SJCRH30 (cell line): ENCODE measurements at regions not wholly inside any gene's neighbourhood (a gene's known extent, or its start where the extent isn't known, plus 50 kb on each side); places are given as distances from the start of the nearest gene placed in this dataset.

ENCODE experiments used
- DNase-seq, 2 experiments: peaks; one replicate each; pipeline ENCODE4 v3.0.0-alpha.2; 2015 to 2020
- H3K27ac ChIP-seq: fragments of 250-450 bp; sonication (Bioruptor Pico); 2 replicates; pipeline ENCODE4 v1.5.1; 2020; ENCODE audit warnings: mild to moderate bottlenecking, moderate library complexity
- H3K27me3 ChIP-seq: fragments of 250-450 bp; sonication (Bioruptor Pico); 2 replicates; pipeline ENCODE4 v1.5.1; 2020; ENCODE audit warnings: mild to moderate bottlenecking, moderate library complexity
- H3K36me3 ChIP-seq: fragments of 250-450 bp; sonication (Bioruptor Pico); 2 replicates; pipeline ENCODE4 v1.5.1; 2020; ENCODE audit warnings: mild to moderate bottlenecking, moderate library complexity
- H3K4me1 ChIP-seq: fragments of 250-450 bp; sonication (Bioruptor Pico); 2 replicates; pipeline ENCODE4 v1.5.1; 2020; ENCODE audit warnings: mild to moderate bottlenecking, moderate library complexity
- H3K4me3 ChIP-seq: fragments of 250-450 bp; sonication (Bioruptor Pico); 2 replicates; pipeline ENCODE4 v1.5.1; 2020; ENCODE audit warnings: mild to moderate bottlenecking, moderate library complexity
- H3K9me3 ChIP-seq: fragments of 250-450 bp; sonication (Bioruptor Pico); replicated peaks from 2 replicates; pipeline ENCODE4 v1.5.1; 2020; ENCODE audit warnings: mild to moderate bottlenecking, moderate library complexity

- no peaks in the 10 kb centered on the region for H3K36me3 ChIP-seq
- no peaks in the 10 kb centered on the region for H3K9me3 ChIP-seq
- no peak overlapping the region for H3K27ac ChIP-seq
- no peaks in the 10 kb centered on the region for H3K4me1 ChIP-seq
- H3K4me3 ChIP-seq = no peak overlapping the region
- H3K27me3 ChIP-seq = 0 out of 2 replicates have a peak, but pooled peaks cover 4% of the 10 kb centered on the region
- DNase-seq = no peak
Measured at GRCh38 chr13:21934284-21934683, 263.4 kb downstream of the FGF9 start.

DNA sequence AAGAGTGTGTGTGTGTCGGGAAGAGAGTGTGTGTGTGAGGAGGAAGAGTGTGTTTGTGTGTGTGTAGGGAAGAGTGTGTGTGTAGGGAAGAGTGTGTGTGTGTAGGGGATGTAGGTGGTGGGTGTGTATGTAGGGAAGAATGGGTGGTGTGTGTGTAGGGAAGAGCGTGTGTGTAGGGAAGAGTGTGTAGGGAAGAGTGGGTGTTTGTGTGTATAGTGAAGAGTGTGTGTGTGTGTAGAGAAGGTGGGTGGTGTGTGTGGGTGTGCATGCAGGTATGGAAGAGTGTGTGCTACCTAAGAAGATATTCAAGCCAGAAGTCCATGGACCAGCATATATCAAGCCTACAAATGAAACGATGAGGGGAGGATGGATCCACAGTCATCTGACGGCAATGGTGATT, 265.8 kb downstream of the FGF9 start:
- Histone ChIP-seq H3K4me3 (no peak overlapping the region), H3K27me3 (0 out of 2 replicates have a peak, but pooled peaks cover 4% of the 10 kb centered on the region), H3K4me1 (no peaks in the 10 kb centered on the region), H3K27ac (no peak overlapping the region), H3K36me3 (no peaks in the 10 kb centered on the region), H3K9me3 (no peaks in the 10 kb centered on the region)
- no peak for DNase-seq

- Histone ChIP-seq H3K9me3 (no peaks in the 10 kb centered on the region), H3K4me3 (no peak overlapping the region), H3K27ac (no peak overlapping the region), H3K4me1 (no peaks in the 10 kb centered on the region), H3K27me3 (0 out of 2 replicates have a peak, but pooled peaks cover 4% of the 10 kb centered on the region), H3K36me3 (no peaks in the 10 kb centered on the region)
- no peak for DNase-seq
Measured at GRCh38 chr13:21938168-21938567, 267.3 kb downstream of the FGF9 start.

GRCh38 chr13:21938636-21939035, 267.8 kb downstream of the FGF9 start:
- Histone ChIP-seq H3K27me3 (0 out of 2 replicates have a peak, but pooled peaks cover 4% of the 10 kb centered on the region), H3K36me3 (no peaks in the 10 kb centered on the region), H3K9me3 (no peaks in the 10 kb centered on the region), H3K27ac (no peak overlapping the region), H3K4me3 (no peak overlapping the region), H3K4me1 (no peaks in the 10 kb centered on the region)
- DNase-seq = no peak

GRCh38 chr13:21942061-21942460, 271.2 kb downstream of the FGF9 start:
- no peak for DNase-seq
- no peaks in the 10 kb centered on the region for H3K36me3 ChIP-seq
- peaks cover 4% of the 10 kb centered on the region; the same call in 1 of the 2 replicates for H3K9me3 ChIP-seq
- no peak overlapping the region for H3K4me3 ChIP-seq
- no peak overlapping the region for H3K27ac ChIP-seq
- no peaks in the 10 kb centered on the region for H3K27me3 ChIP-seq
- H3K4me1 ChIP-seq = no peaks in the 10 kb centered on the region

- H3K27ac ChIP-seq = no peak overlapping the region
- no peak overlapping the region for H3K4me3 ChIP-seq
Measured at GRCh38 chr13:21944610-21945009, 273.7 kb downstream of the FGF9 start.

GRCh38 chr13:21945195-21945594, 274.3 kb downstream of the FGF9 start:
- Histone ChIP-seq H3K4me1 (no peaks in the 10 kb centered on the region; the same call in 1 of the 2 replicates), H3K27ac (no peak overlapping the region), H3K27me3 (no peaks in the 10 kb centered on the region), H3K36me3 (no peaks in the 10 kb centered on the region), H3K9me3 (peaks cover 4% of the 10 kb centered on the region; the same call in 1 of the 2 replicates), H3K4me3 (no peak overlapping the region)
- no peak for DNase-seq

More at GRCh38 chr13:21944610-21945009, 273.7 kb downstream of the FGF9 start:
- H3K27me3 ChIP-seq = no peaks in the 10 kb centered on the region
- peaks cover 4% of the 10 kb centered on the region; the same call in 1 of the 2 replicates for H3K9me3 ChIP-seq
- no peaks in the 10 kb centered on the region for H3K36me3 ChIP-seq
- DNase-seq = no peak
- no peaks in the 10 kb centered on the region for H3K4me1 ChIP-seq

GRCh38 chr13:21946964-21947363, 276.1 kb downstream of the FGF9 start:
- Histone ChIP-seq H3K4me3 (no peak overlapping the region), H3K27ac (no peak overlapping the region), H3K36me3 (no peaks in the 10 kb centered on the region), H3K27me3 (no peaks in the 10 kb centered on the region), H3K4me1 (no peaks in the 10 kb centered on the region; the same call in 1 of the 2 replicates), H3K9me3 (peaks cover 4% of the 10 kb centered on the region; the same call in 1 of the 2 replicates)
- no peak for DNase-seq

GRCh38 chr13:21948769-21949474, 278.0 kb downstream of the FGF9 start:
- H3K36me3 ChIP-seq = no peaks in the 10 kb centered on the region
- H3K27ac ChIP-seq = no peak overlapping the region
- H3K4me3 ChIP-seq = no peak overlapping the region
- DNase-seq = no peak
- H3K27me3 ChIP-seq = no peaks in the 10 kb centered on the region
- no peaks in the 10 kb centered on the region; the same call in 1 of the 2 replicates for H3K4me1 ChIP-seq
- peaks cover 4% of the 10 kb centered on the region; the same call in 1 of the 2 replicates for H3K9me3 ChIP-seq

DNA sequence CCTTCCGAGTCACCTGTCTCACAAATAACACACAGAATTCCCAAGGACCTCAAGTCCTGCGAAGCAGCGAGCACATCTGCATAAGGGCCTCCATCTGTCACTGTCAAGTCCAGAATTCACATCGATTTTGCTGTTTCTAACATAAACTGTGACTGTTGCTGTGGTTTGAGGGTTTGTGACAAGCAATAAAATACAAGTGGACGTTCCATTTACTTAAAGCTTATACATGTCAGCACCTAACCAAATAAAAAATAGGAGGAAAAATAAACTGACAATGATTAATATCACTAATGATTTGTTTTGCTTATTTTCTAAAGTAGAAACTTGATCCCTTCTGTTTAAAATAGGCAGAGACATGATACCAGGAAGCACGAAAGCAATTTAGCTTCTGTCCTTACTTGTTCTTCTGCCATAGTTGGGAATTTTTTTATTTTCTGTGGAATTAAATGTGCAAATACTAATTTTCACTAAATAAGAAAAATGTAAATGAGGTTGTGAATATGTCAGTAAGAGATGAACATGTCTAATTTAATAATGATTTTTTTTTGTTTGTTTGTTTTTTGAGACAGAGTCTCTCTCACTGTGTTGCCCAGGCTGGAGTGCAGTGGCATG, 279.1 kb downstream of the FGF9 start:
- H3K27ac ChIP-seq = no peak overlapping the region
- DNase-seq = no peak
- peaks cover 4% of the 10 kb centered on the region; the same call in 1 of the 2 replicates for H3K9me3 ChIP-seq
- no peaks in the 10 kb centered on the region; the same call in 1 of the 2 replicates for H3K4me1 ChIP-seq
- H3K36me3 ChIP-seq = no peaks in the 10 kb centered on the region
- no peaks in the 10 kb centered on the region for H3K27me3 ChIP-seq
- no peak overlapping the region for H3K4me3 ChIP-seq

- H3K36me3 ChIP-seq = no peaks in the 10 kb centered on the region
- H3K4me1 ChIP-seq = no peaks in the 10 kb centered on the region
- H3K4me3 ChIP-seq = no peak overlapping the region
- no peaks in the 10 kb centered on the region for H3K9me3 ChIP-seq
- no peak for DNase-seq
- H3K27me3 ChIP-seq = no peaks in the 10 kb centered on the region
- no peak overlapping the region for H3K27ac ChIP-seq
Measured at GRCh38 chr13:21956666-21957065, 285.8 kb downstream of the FGF9 start.

- Histone ChIP-seq H3K4me1 (no peaks in the 10 kb centered on the region), H3K27me3 (no peaks in the 10 kb centered on the region)
- DNase-seq = no peak
Measured at GRCh38 chr13:21957833-21958232, 287.0 kb downstream of the FGF9 start.

GRCh38 chr13:21960108-21960507, 289.2 kb downstream of the FGF9 start:
- no peaks in the 10 kb centered on the region for H3K9me3 ChIP-seq
- H3K36me3 ChIP-seq = no peaks in the 10 kb centered on the region
- H3K4me1 ChIP-seq = no peaks in the 10 kb centered on the region
- no peaks in the 10 kb centered on the region for H3K27me3 ChIP-seq
- no peak overlapping the region for H3K27ac ChIP-seq
- no peak overlapping the region for H3K4me3 ChIP-seq
- DNase-seq = no peak

More at GRCh38 chr13:21957833-21958232, 287.0 kb downstream of the FGF9 start:
- H3K9me3 ChIP-seq = no peaks in the 10 kb centered on the region
- H3K4me3 ChIP-seq = no peak overlapping the region
- H3K27ac ChIP-seq = no peak overlapping the region
- no peaks in the 10 kb centered on the region for H3K36me3 ChIP-seq

DNA sequence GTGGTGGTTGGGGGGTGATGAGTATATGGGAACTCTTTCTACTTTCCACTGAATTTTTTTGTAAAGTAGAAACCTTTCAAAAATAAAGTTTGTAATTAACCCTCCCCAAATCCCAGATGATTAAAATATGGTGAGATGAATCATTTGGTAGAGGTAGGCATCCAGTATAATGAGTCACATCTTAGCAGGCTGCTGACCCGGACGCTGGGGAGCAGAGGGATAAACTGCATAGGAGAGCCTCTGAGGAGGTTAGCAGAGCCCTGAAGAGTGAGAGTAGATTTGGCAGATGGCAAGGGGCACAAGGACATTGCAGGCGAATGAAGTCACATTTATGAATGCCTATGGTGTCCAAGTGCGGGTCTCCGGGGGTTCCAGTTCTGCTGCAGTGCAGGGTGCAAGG, 293.8 kb downstream of the FGF9 start:
- Histone ChIP-seq H3K4me3 (no peak overlapping the region), H3K27ac (no peak overlapping the region), H3K36me3 (no peaks in the 10 kb centered on the region), H3K9me3 (no peaks in the 10 kb centered on the region), H3K4me1 (no peaks in the 10 kb centered on the region), H3K27me3 (no peaks in the 10 kb centered on the region)
- no peak for DNase-seq

DNA sequence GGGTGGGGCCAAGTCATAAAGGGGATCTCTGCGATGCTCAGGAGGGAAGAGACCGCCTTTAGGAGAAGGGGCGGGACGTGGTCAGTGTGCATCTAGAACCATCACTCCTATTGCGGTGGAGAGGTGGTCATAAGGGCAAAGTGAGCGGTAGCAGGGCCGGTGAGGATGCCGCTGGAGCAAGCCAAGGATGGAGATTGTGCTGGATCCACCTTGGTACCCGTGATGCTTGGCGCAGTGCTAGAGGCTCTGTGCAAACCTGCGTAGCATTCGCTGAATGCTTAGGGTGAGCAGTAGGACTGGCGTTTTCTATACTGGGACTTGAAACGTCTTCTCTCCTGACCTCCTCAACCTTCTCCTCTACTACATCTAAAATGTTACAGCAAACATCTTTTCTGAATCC, 294.2 kb downstream of the FGF9 start:
- no peaks in the 10 kb centered on the region for H3K9me3 ChIP-seq
- H3K36me3 ChIP-seq = no peaks in the 10 kb centered on the region
- no peak overlapping the region for H3K4me3 ChIP-seq
- H3K4me1 ChIP-seq = no peaks in the 10 kb centered on the region
- H3K27me3 ChIP-seq = no peaks in the 10 kb centered on the region
- no peak overlapping the region for H3K27ac ChIP-seq
- DNase-seq = no peak
